Activated CD8-positive, alpha-beta memory T cell treated with anti-CD3 and anti-CD28 coated beads, Interleukin-2, amount 10 ng/mL, durations not matched to agents 7 days and 5 days (primary cell): ENCODE measurements at regions not wholly inside any gene's neighbourhood (a gene's known extent, or its start where the extent isn't known, plus 50 kb on each side); places are given as distances from the start of the nearest gene placed in this dataset.

ENCODE experiments used
- ATAC-seq: fragments of 150-1000 bp; cut with Tn5 transposase; one replicate; pipeline ENCODE4 v1.10.0; 2021; ENCODE audit warnings: moderate library complexity
- CTCF ChIA-PET: fragments of 350-600 bp; sonication (Branson Sonifier 250); formaldehyde crosslinking; loops from one replicate; lab custom pipeline; 2021; ENCODE audit warnings: antibody characterized with exemption; lab: Charles Lee
- DNase-seq: peaks from one replicate; pipeline ENCODE4 v3.0.0-alpha.2; 2020
- H3K27ac Mint-ChIP-seq: one replicate; pipeline ENCODE4 v1.8.0; 2021; ENCODE audit warnings: mild to moderate bottlenecking, mixed read lengths
- H3K27me3 Mint-ChIP-seq: one replicate; pipeline ENCODE4 v1.8.0; 2021; ENCODE audit warnings: mixed read lengths
- H3K36me3 Mint-ChIP-seq: one replicate; pipeline ENCODE4 v1.8.0; 2021; ENCODE audit warnings: mild to moderate bottlenecking, mixed read lengths
- H3K4me1 Mint-ChIP-seq: one replicate; pipeline ENCODE4 v1.8.0; 2021; ENCODE audit warnings: mixed read lengths
- H3K4me3 Mint-ChIP-seq: one replicate; pipeline ENCODE4 v1.8.0; 2021; ENCODE audit warnings: mild to moderate bottlenecking, moderate library complexity, mixed read lengths
- H3K9me3 Mint-ChIP-seq: one replicate; pipeline ENCODE4 v1.8.0; 2022; ENCODE audit warnings: low read depth, mixed read lengths

DNA sequence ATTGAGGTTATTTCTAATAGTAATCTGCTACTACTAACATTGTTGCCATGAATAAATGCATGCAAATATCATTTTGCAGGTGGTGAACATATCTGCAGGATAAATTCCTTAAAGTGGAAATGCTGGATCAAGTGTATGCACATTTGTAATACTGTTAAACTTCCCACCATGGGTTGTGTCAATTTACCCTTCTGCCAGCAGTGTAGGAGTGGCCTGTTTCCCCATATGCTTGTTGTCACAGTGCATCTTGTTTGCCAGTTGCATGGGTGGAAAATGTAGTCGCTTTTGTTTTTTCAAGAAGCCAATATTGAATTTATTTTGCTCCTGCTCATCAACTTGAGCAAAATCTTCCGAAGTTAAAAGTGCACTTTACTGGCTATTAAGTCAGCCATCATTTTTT is 139.0 kb upstream of the ACKR3 start:
- CTCF ChIA-PET: no interaction called here
- Mint-ChIP-seq H3K27ac (no peak overlapping the region), H3K36me3 (no peaks in the 10 kb centered on the region), H3K9me3 (no peaks in the 10 kb centered on the region), H3K27me3 (peaks cover 27% of the 10 kb centered on the region), H3K4me3 (no peak overlapping the region), H3K4me1 (no peaks in the 10 kb centered on the region)
- no peak for ATAC-seq
- no peak for DNase-seq

DNA sequence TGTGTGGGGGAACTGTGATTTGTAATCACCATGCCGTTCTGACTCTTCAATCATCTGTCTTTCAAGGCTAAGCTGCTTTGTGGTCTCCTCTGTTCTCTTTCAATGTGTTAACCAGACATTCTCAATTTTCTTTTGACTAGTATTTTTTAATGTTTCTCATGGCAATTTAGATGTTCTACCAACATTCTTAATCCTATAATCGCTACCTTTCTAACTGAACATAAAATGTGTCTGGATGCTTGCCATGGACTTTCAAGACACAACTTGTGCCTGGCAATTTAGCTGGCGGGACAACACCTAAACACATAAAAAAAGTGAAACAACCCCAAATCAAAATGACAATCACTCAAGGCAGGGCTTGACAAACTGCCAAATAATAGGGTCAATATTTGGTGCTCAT is 135.0 kb upstream of the ACKR3 start:
- CTCF ChIA-PET: no interaction called here
- Mint-ChIP-seq H3K4me3 (no peak overlapping the region), H3K36me3 (no peaks in the 10 kb centered on the region), H3K27ac (no peak overlapping the region), H3K9me3 (no peaks in the 10 kb centered on the region), H3K27me3 (peaks cover 17% of the 10 kb centered on the region), H3K4me1 (no peaks in the 10 kb centered on the region)
- DNase-seq (no peak), ATAC-seq (no peak)

DNA sequence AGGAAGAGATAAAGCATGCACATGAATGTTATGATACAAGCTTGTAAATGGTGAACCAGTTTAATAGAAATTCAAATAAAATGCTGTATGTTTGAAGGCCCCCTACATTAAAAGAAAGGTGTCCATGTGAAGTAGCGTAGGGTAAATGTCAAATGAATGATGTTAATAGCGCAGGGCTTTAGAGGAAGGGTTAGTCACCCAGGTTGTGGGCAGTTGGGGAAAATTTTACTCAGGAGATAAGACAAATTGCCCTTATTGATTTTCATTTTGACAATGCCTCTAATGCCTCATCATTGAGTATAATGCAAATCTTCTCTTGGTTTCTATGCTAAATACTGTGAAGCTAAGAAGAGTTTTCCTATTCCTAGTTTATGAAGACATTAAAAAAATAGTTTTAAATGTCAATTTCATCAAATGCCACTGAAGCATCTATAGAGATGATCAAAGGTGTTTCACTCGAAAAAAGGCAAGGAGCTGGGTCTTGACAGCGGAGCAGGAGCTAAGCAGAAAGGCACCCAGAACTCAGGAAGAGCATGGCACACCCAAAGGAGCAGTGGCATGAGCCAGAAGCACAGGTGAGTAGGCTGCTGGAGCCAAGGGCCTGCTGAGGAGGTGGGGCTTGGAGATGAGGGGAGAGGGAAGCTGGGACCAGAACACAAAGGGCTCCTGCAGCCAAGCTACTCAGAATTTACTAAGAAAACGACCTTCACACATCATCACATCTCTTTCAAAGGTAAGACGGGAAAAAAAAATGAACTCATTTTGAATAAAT is 129.3 kb upstream of the ACKR3 start:
- CTCF ChIA-PET: no interaction called here
- H3K27me3 Mint-ChIP-seq: peaks cover 14% of the 10 kb centered on the region
- ATAC-seq: no peak
- H3K27ac Mint-ChIP-seq: no peak overlapping the region
- no peaks in the 10 kb centered on the region for H3K36me3 Mint-ChIP-seq
- no peak overlapping the region for H3K4me3 Mint-ChIP-seq
- peaks cover 2% of the 10 kb centered on the region for H3K4me1 Mint-ChIP-seq
- no peak for DNase-seq
- H3K9me3 Mint-ChIP-seq: no peaks in the 10 kb centered on the region

DNA sequence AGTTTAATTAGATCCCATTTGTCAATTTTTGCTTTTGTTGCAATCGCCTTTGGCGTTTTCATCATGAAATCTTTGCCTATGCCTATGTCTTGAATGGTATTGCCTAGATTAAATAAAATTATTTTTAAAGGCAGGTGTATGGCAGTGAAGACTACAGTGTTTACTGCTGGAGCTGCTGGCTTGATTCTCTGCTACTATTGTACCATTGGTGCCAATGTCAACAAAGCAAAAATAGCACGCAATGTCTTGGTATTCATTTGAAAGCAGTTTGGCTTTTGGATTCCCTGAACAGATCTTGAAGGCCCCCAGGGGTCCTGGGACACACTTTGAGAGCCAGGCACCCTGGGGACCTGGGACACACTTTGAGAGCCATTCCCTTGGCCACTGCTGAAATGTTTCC is 125.4 kb upstream of the ACKR3 start:
- H3K27me3 Mint-ChIP-seq: peaks cover 14% of the 10 kb centered on the region
- CTCF ChIA-PET: no interaction called here
- DNase-seq: no peak
- H3K27ac Mint-ChIP-seq: no peak overlapping the region
- peaks cover 2% of the 10 kb centered on the region for H3K4me1 Mint-ChIP-seq
- H3K9me3 Mint-ChIP-seq: no peaks in the 10 kb centered on the region
- no peak overlapping the region for H3K4me3 Mint-ChIP-seq
- H3K36me3 Mint-ChIP-seq: no peaks in the 10 kb centered on the region
- no peak for ATAC-seq

- no peak overlapping the region for H3K4me3 Mint-ChIP-seq
- H3K27ac Mint-ChIP-seq: no peak overlapping the region
- no peaks in the 10 kb centered on the region for H3K4me1 Mint-ChIP-seq
- peaks cover 7% of the 10 kb centered on the region for H3K27me3 Mint-ChIP-seq
- CTCF ChIA-PET: no interaction called here
- DNase-seq: no peak
- H3K36me3 Mint-ChIP-seq: no peaks in the 10 kb centered on the region
- H3K9me3 Mint-ChIP-seq: no peaks in the 10 kb centered on the region
- ATAC-seq: no peak
Observed at GRCh38 chr2:236445678-236446077, 123.9 kb upstream of the ACKR3 start.

GRCh38 chr2:236446521-236446920 is 123.1 kb upstream of the ACKR3 start:
- Mint-ChIP-seq H3K27me3 (peaks cover 2% of the 10 kb centered on the region), H3K9me3 (no peaks in the 10 kb centered on the region), H3K27ac (no peak overlapping the region), H3K36me3 (no peaks in the 10 kb centered on the region), H3K4me3 (no peak overlapping the region), H3K4me1 (no peaks in the 10 kb centered on the region)
- ATAC-seq: no peak
- no peak for DNase-seq
- CTCF ChIA-PET: no interaction called here

- CTCF ChIA-PET: no interaction called here
- H3K9me3 Mint-ChIP-seq: no peaks in the 10 kb centered on the region
- DNase-seq: no peak
- no peak overlapping the region for H3K27ac Mint-ChIP-seq
- no peaks in the 10 kb centered on the region for H3K4me1 Mint-ChIP-seq
- peaks cover 5% of the 10 kb centered on the region for H3K27me3 Mint-ChIP-seq
- ATAC-seq: no peak
- no peaks in the 10 kb centered on the region for H3K36me3 Mint-ChIP-seq
- no peak overlapping the region for H3K4me3 Mint-ChIP-seq
Observed at GRCh38 chr2:236449167-236449761, 120.4 kb upstream of the ACKR3 start.

DNA sequence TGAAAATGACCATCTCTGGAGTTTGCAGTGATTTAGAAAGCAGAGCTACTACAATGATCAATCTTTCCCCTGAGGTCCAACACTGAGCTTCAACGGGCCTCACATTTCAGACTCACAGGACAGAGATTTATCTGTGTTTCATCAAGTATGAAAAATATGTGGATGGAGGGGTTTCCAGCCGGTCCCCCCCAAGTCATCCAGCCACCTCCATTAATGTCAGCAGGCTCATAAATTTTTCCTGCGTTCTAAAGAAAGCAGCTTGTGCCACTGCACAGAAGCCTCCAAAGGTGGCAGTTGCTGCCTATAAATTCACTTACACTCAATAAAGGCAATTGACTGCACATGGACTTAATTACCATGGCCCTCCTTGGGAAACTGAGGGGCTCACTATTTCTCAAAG is 117.4 kb upstream of the ACKR3 start:
- Mint-ChIP-seq H3K27ac (no peak overlapping the region), H3K4me1 (no peaks in the 10 kb centered on the region), H3K36me3 (no peaks in the 10 kb centered on the region), H3K9me3 (no peaks in the 10 kb centered on the region), H3K4me3 (no peak overlapping the region), H3K27me3 (peaks cover 5% of the 10 kb centered on the region)
- DNase-seq (no peak), ATAC-seq (no peak)
- CTCF ChIA-PET: no interaction called here

DNA sequence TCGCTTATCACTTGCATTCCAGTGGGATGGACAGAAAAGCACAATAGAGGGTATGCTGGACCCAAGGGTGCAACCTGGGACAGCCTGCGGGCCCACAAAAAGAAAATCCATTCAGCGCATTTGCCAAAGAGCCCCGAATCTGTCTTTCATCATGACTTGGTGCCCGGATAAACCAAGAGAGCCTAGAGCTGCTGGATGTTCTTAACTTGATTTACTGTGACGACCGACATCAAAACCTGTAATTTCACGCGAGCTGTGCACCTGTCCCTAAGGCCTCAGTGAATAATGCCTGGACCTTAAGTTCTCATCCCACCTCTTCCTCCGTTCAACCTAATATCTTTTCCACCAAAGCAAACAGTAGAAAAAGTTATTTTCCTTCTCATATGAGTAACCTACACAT is 115.5 kb upstream of the ACKR3 start:
- Mint-ChIP-seq H3K9me3 (no peaks in the 10 kb centered on the region), H3K27me3 (peaks cover 5% of the 10 kb centered on the region), H3K36me3 (no peaks in the 10 kb centered on the region), H3K4me3 (no peak overlapping the region), H3K27ac (no peak overlapping the region), H3K4me1 (no peaks in the 10 kb centered on the region)
- DNase-seq: no peak
- CTCF ChIA-PET: interaction anchor here (0.6 kb wide), 1 partner anchor 117 kb away, joined by 3 read pairs; no protein-coding TSS in a partner anchor
- no peak for ATAC-seq

DNA sequence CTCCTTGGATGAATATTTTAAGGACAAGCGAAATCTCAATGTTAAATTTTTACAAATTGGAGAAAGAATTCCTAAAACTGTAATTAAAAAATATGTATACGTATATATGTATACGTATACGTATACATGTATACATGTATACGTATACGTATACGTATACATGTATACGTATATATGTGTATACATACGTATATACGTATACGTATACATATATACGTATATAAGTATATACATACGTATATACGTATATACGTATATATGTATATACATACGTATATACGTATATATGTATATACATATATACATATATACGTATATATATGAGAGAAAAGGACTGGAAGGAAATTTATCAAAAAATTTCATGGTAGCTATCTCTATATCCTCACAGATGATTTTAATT is 110.2 kb upstream of the ACKR3 start:
- CTCF ChIA-PET: no interaction called here
- no peak overlapping the region for H3K4me3 Mint-ChIP-seq
- H3K9me3 Mint-ChIP-seq: no peaks in the 10 kb centered on the region
- no peaks in the 10 kb centered on the region for H3K4me1 Mint-ChIP-seq
- no peak for DNase-seq
- no peaks in the 10 kb centered on the region for H3K27me3 Mint-ChIP-seq
- no peak overlapping the region for H3K27ac Mint-ChIP-seq
- H3K36me3 Mint-ChIP-seq: no peaks in the 10 kb centered on the region
- ATAC-seq: no peak

GRCh38 chr2:236464140-236464539 is 105.5 kb upstream of the ACKR3 start:
- Mint-ChIP-seq H3K4me1 (no peaks in the 10 kb centered on the region), H3K4me3 (no peak overlapping the region), H3K27me3 (no peaks in the 10 kb centered on the region), H3K9me3 (peaks cover 4% of the 10 kb centered on the region), H3K27ac (no peak overlapping the region), H3K36me3 (no peaks in the 10 kb centered on the region)
- CTCF ChIA-PET: no interaction called here
- ATAC-seq (no peak), DNase-seq (no peak)

- H3K27me3 Mint-ChIP-seq: peaks cover 16% of the 10 kb centered on the region
- no peak for ATAC-seq
- no peak for DNase-seq
- H3K36me3 Mint-ChIP-seq: no peaks in the 10 kb centered on the region
- H3K4me3 Mint-ChIP-seq: no peak overlapping the region
- CTCF ChIA-PET: no interaction called here
- no peaks in the 10 kb centered on the region for H3K9me3 Mint-ChIP-seq
- H3K4me1 Mint-ChIP-seq: no peaks in the 10 kb centered on the region
- no peak overlapping the region for H3K27ac Mint-ChIP-seq
Observed at GRCh38 chr2:236472720-236473495, 96.7 kb upstream of the ACKR3 start.

DNA sequence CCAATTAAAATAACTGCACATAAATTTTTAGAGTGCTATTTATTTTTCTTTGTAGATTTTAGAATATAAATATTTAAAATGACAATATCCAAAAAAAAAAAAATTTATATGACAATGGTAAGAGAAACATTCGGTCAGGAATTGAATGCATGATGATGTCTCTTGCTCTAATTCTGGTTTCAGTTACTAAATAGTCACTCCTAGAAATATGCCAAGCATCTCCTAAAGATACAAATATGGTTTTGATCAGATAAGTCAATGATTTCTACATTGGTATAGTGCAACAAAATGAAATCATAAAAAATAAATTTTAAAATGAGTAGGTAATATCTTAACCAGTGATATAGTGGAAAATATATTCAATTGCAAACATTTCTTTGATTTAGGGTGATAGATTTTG is 95.9 kb upstream of the ACKR3 start:
- ATAC-seq (no peak), DNase-seq (no peak)
- H3K9me3 Mint-ChIP-seq: no peaks in the 10 kb centered on the region
- H3K36me3 Mint-ChIP-seq: no peaks in the 10 kb centered on the region
- CTCF ChIA-PET: no interaction called here
- H3K27ac Mint-ChIP-seq: no peak overlapping the region
- peaks cover 18% of the 10 kb centered on the region for H3K27me3 Mint-ChIP-seq
- no peak overlapping the region for H3K4me3 Mint-ChIP-seq
- H3K4me1 Mint-ChIP-seq: no peaks in the 10 kb centered on the region

DNA sequence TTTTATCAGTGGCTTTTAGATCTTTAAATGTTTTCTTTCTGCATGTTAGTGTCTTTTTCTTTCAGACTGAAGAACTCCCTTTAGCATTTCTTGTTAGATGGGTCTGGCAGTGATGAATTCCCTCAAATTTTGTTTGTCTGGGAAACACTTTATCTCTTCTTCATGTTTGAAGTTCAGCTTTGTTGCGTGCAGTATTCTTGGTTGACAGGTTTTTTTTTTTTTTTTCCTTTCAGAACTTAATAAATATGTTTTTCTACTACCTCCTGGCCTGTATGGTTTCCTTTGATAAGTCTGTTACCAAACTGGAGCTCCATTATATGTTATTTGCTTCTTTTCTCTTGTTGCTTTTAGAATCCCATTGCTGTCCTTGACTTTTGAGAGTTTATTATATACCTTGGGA is 89.8 kb upstream of the ACKR3 start:
- ATAC-seq (no peak), DNase-seq (no peak)
- peaks cover 4% of the 10 kb centered on the region for H3K36me3 Mint-ChIP-seq
- no peak overlapping the region for H3K27ac Mint-ChIP-seq
- H3K27me3 Mint-ChIP-seq: peaks cover 32% of the 10 kb centered on the region
- peaks cover 11% of the 10 kb centered on the region for H3K9me3 Mint-ChIP-seq
- no peak overlapping the region for H3K4me3 Mint-ChIP-seq
- CTCF ChIA-PET: no interaction called here
- no peaks in the 10 kb centered on the region for H3K4me1 Mint-ChIP-seq
